GM23338 (cell line): ENCODE measurements at regions not wholly inside any gene's neighbourhood (a gene's known extent, or its start where the extent isn't known, plus 50 kb on each side); places are given as distances from the start of the nearest gene placed in this dataset.

Experiments used
- ATAC-seq: fragments of 200-7000 bp; cut with Tn5 transposase; 3 replicates; pipeline ENCODE4 v1.9.1; 2020
- DNase-seq: peaks from one replicate; pipeline ENCODE4 v3.0.0-alpha.2; 2015; ENCODE audit warnings: low spot score
- H2AFZ ChIP-seq: fragments of 200-600 bp; sonication (generic); 2 replicates; pipeline ENCODE4 v1.8.0; 2016; ENCODE audit warnings: antibody characterized with exemption, mild to moderate bottlenecking, moderate library complexity
- H3F3A ChIP-seq: fragments of 200-600 bp; sonication (generic); replicated peaks from 2 replicates; pipeline ENCODE4 v1.8.0; 2017; ENCODE audit warnings: antibody characterized with exemption, mixed run types, low read depth
- H3K27ac ChIP-seq: fragments of 200-600 bp; sonication (generic); 2 replicates; pipeline ENCODE4 v1.6.1; 2016; ENCODE audit warnings: low read depth
- H3K27me3 ChIP-seq: fragments of 200-600 bp; sonication (generic); 2 replicates; pipeline ENCODE4 v1.8.0; 2016; ENCODE audit warnings: mild to moderate bottlenecking, mixed run types, moderate library complexity; ENCODE audit not compliant: insufficient read depth
- H3K36me3 ChIP-seq: fragments of 200-600 bp; sonication (generic); 2 replicates; pipeline ENCODE4 v1.8.0; 2016; ENCODE audit warnings: mild to moderate bottlenecking; ENCODE audit not compliant: insufficient read depth
- H3K4me1 ChIP-seq: fragments of 200-600 bp; sonication (generic); 2 replicates; pipeline ENCODE4 v1.8.0; 2016; ENCODE audit warnings: mild to moderate bottlenecking, moderate library complexity; ENCODE audit not compliant: insufficient read depth
- H3K4me2 ChIP-seq: fragments of 200-600 bp; sonication (generic); 2 replicates; pipeline ENCODE4 v1.7.1; 2017; ENCODE audit warnings: mixed run types
- H3K4me3 ChIP-seq: fragments of 200-600 bp; sonication (generic); 2 replicates; pipeline ENCODE4 v1.6.1; 2016; ENCODE audit warnings: mixed run types
- H3K79me2 ChIP-seq: fragments of 200-600 bp; sonication (generic); replicated peaks from 2 replicates; pipeline ENCODE4 v1.8.0; 2017; ENCODE audit warnings: mild to moderate bottlenecking; ENCODE audit not compliant: insufficient read depth
- H3K9me2 ChIP-seq: fragments of 200-600 bp; sonication (generic); 2 replicates; pipeline ENCODE4 v1.8.0; 2017; ENCODE audit not compliant: insufficient read depth
- H4K20me1 ChIP-seq: fragments of 200-600 bp; sonication (generic); replicated peaks from 2 replicates; pipeline ENCODE4 v1.8.0; 2017; ENCODE audit warnings: mild to moderate bottlenecking; ENCODE audit not compliant: insufficient read depth
- H3K27ac Mint-ChIP-seq: 2 replicates; pipeline ENCODE4 v1.8.0; 2020; ENCODE audit warnings: inconsistent platforms, mild to moderate bottlenecking, moderate library complexity, mixed read lengths
- H3K27me3 Mint-ChIP-seq: 3 replicates; pipeline ENCODE4 v1.8.0; 2022; ENCODE audit warnings: low read depth, mild to moderate bottlenecking, moderate library complexity, mixed read lengths, inconsistent platforms; ENCODE audit not compliant: insufficient read depth, poor library complexity
- H3K36me3 Mint-ChIP-seq: 3 replicates; pipeline ENCODE4 v1.8.0; 2021; ENCODE audit warnings: low read depth, mild to moderate bottlenecking, inconsistent platforms, moderate library complexity, mixed read lengths
- H3K4me1 Mint-ChIP-seq: 3 replicates; pipeline ENCODE4 v1.8.0; 2020; ENCODE audit warnings: mild to moderate bottlenecking, inconsistent platforms, mixed read lengths
- H3K4me3 Mint-ChIP-seq: 3 replicates; pipeline ENCODE4 v1.8.0; 2021; ENCODE audit warnings: moderate library complexity, mild to moderate bottlenecking, inconsistent platforms, mixed read lengths
- H3K9me3 Mint-ChIP-seq: 3 replicates; pipeline ENCODE4 v1.8.0; 2020; ENCODE audit warnings: moderate library complexity, mild to moderate bottlenecking, inconsistent platforms, mixed read lengths
- CREB1 ChIP-seq: fragments of 250-450 bp; sonication (Bioruptor Pico); IDR thresholded peaks from 2 replicates; pipeline ENCODE4 v1.5.0; 2020; ENCODE audit warnings: low read depth, mild to moderate bottlenecking, moderate library complexity
- EZH2 ChIP-seq: fragments of 200-600 bp; sonication (generic); IDR thresholded peaks from one replicate; pipeline ENCODE4 v1.8.0; 2017; ENCODE audit warnings: antibody characterized with exemption, mild to moderate bottlenecking, low read depth; ENCODE audit not compliant: unreplicated experiment
- EZH2phosphoT487 ChIP-seq: fragments of 200-600 bp; sonication (generic); IDR thresholded peaks from one replicate; pipeline ENCODE4 v1.8.1; 2018; ENCODE audit warnings: antibody characterized with exemption; ENCODE audit not compliant: unreplicated experiment
- JUNB ChIP-seq: IDR thresholded peaks from one replicate; pipeline ENCODE4 v1.6.1; 2016; ENCODE audit warnings: antibody characterized with exemption; ENCODE audit not compliant: unreplicated experiment
- NANOG ChIP-seq: IDR thresholded peaks from 2 replicates; pipeline ENCODE4 v1.6.1; 2016; ENCODE audit warnings: antibody characterized with exemption, borderline replicate concordance
- POLR2AphosphoS5 ChIP-seq: IDR thresholded peaks from 2 replicates; pipeline ENCODE4 v1.6.1; 2016; ENCODE audit warnings: antibody characterized with exemption, low read depth
- REST ChIP-seq: IDR thresholded peaks from one replicate; pipeline ENCODE4 v1.6.1; 2018; ENCODE audit warnings: antibody characterized with exemption; ENCODE audit not compliant: unreplicated experiment
- STAT1 ChIP-seq: IDR thresholded peaks from one replicate; pipeline ENCODE4 v1.6.1; 2016; ENCODE audit warnings: antibody characterized with exemption; ENCODE audit not compliant: unreplicated experiment
- ZNF114 ChIP-seq: fragments of 250-450 bp; sonication (Bioruptor Pico); IDR thresholded peaks from 2 replicates; pipeline ENCODE4 v1.5.0; 2020; ENCODE audit warnings: mild to moderate bottlenecking, moderate library complexity
- ZNF331 ChIP-seq: fragments of 250-450 bp; sonication (Bioruptor Pico); IDR thresholded peaks from 2 replicates; pipeline ENCODE4 v1.5.0; 2020; ENCODE audit warnings: low read depth, mild to moderate bottlenecking, moderate library complexity
- ZNF462 ChIP-seq: fragments of 250-450 bp; sonication (Bioruptor Pico); IDR thresholded peaks from 2 replicates; pipeline ENCODE4 v1.5.0; 2020; ENCODE audit warnings: mild to moderate bottlenecking, moderate library complexity
- TF ChIP-seq, protein P1 (sequence below): IDR thresholded peaks from 2 replicates; pipeline ENCODE4 v1.6.1; 2016; ENCODE audit warnings: antibody characterized with exemption
- TF ChIP-seq, protein P2 (sequence below), 2 experiments: fragments of 200-600 bp in 1 of 2; sonication (generic) in 1 of 2; conservative IDR thresholded peaks; 2 replicates each; pipeline versions ENCODE4 v1.5.1 to v1.6.1; 2016 to 2017; ENCODE audit warnings: antibody characterized with exemption in 2 of 2, low read depth in 2 of 2, mild to moderate bottlenecking in 2 of 2, moderate library complexity in 1 of 2

- no peaks in the 10 kb centered on the region for H3K27me3 Mint-ChIP-seq
- no peak for ATAC-seq
- H3K4me1 Mint-ChIP-seq: no peaks in the 10 kb centered on the region
- no peaks in the 10 kb centered on the region for H4K20me1 ChIP-seq
- H3K9me3 Mint-ChIP-seq: peaks cover 63% of the 10 kb centered on the region
- no peak overlapping the region for H3K4me3 Mint-ChIP-seq
- no peak overlapping the region for H3K27ac ChIP-seq
- no peak overlapping the region for H3K4me3 ChIP-seq
- TF ChIP-seq, protein P1, sequence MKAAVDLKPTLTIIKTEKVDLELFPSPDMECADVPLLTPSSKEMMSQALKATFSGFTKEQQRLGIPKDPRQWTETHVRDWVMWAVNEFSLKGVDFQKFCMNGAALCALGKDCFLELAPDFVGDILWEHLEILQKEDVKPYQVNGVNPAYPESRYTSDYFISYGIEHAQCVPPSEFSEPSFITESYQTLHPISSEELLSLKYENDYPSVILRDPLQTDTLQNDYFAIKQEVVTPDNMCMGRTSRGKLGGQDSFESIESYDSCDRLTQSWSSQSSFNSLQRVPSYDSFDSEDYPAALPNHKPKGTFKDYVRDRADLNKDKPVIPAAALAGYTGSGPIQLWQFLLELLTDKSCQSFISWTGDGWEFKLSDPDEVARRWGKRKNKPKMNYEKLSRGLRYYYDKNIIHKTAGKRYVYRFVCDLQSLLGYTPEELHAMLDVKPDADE: no peak
- no peak for TF ChIP-seq EZH2phosphoT487
- TF ChIP-seq ZNF331 (CRISPR knock-in tag): no peak
- TF ChIP-seq, protein P2, sequence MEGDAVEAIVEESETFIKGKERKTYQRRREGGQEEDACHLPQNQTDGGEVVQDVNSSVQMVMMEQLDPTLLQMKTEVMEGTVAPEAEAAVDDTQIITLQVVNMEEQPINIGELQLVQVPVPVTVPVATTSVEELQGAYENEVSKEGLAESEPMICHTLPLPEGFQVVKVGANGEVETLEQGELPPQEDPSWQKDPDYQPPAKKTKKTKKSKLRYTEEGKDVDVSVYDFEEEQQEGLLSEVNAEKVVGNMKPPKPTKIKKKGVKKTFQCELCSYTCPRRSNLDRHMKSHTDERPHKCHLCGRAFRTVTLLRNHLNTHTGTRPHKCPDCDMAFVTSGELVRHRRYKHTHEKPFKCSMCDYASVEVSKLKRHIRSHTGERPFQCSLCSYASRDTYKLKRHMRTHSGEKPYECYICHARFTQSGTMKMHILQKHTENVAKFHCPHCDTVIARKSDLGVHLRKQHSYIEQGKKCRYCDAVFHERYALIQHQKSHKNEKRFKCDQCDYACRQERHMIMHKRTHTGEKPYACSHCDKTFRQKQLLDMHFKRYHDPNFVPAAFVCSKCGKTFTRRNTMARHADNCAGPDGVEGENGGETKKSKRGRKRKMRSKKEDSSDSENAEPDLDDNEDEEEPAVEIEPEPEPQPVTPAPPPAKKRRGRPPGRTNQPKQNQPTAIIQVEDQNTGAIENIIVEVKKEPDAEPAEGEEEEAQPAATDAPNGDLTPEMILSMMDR (conservative IDR thresholded peaks at IDR 0.05; ENCODE audit: low read depth in 2 of 2): no peak
- no peak for TF ChIP-seq STAT1
- no peak for TF ChIP-seq POLR2AphosphoS5
- no peak for TF ChIP-seq JUNB
- no peak for TF ChIP-seq REST
- no peak for TF ChIP-seq EZH2
- TF ChIP-seq ZNF114: no peak
- no peak for TF ChIP-seq NANOG
- no peak for TF ChIP-seq CREB1
- TF ChIP-seq ZNF462 (CRISPR knock-in tag): no peak
- H3K36me3 Mint-ChIP-seq: no peaks in the 10 kb centered on the region; the same call in 2 of the 3 replicates
- no peaks in the 10 kb centered on the region for H3F3A ChIP-seq
- no peak for DNase-seq
- no peak overlapping the region for H3K4me2 ChIP-seq
- no peaks in the 10 kb centered on the region for H3K4me1 ChIP-seq
- no peak overlapping the region for H3K27ac Mint-ChIP-seq
- H3K27me3 ChIP-seq: no peaks in the 10 kb centered on the region
- H3K36me3 ChIP-seq: no peaks in the 10 kb centered on the region
- no peaks in the 10 kb centered on the region for H3K9me2 ChIP-seq
- H2AFZ ChIP-seq: no peak overlapping the region
- no peaks in the 10 kb centered on the region for H3K79me2 ChIP-seq
Observed at GRCh38 chr2:4501525-4501924, 798.1 kb downstream of the DCDC2C start.
